ENCODE measurements at regions not wholly inside any gene's neighbourhood (a gene's known extent, or its start where the extent isn't known, plus 50 kb on each side); places are given as distances from the start of the nearest gene placed in this dataset.

- H3K4me1 ChIP-seq, result peaks cover 4% of the 10 kb centered on the region; the same call in 1 of the 2 replicates
- no peak overlapping the region for H3K4me3 ChIP-seq (ENCODE audit: low read depth, low read length)
- H3K27me3 ChIP-seq (replicated peaks; ENCODE audit: control insufficient read depth, insufficient read depth, low read length), result no peaks in the 10 kb centered on the region
- no TSS peak for BruUV-seq (replicated peaks)
- Mint-ChIP-seq H3K4me1 (ENCODE audit: low read depth, unreplicated experiment) (peaks cover 22% of the 10 kb centered on the region), H3K4me3 (ENCODE audit: unreplicated experiment) (no peak overlapping the region), H3K36me3 (ENCODE audit: insufficient read depth, unreplicated experiment) (no peaks in the 10 kb centered on the region), H3K9me3 (ENCODE audit: unreplicated experiment) (no peaks in the 10 kb centered on the region), H3K27ac (ENCODE audit: unreplicated experiment) (no peak overlapping the region), H3K27me3 (ENCODE audit: insufficient read depth, unreplicated experiment) (no peaks in the 10 kb centered on the region)
- POLR2A ChIA-PET, result no interaction called here
- no peak for TF ChIP-seq CTCF (IDR thresholded peaks at IDR 0.05; ENCODE audit: insufficient read depth in 1 of 2, low read depth in 1 of 2, low read length in 1 of 2, severe bottlenecking in 1 of 2, unreplicated experiment in 1 of 2)
- no peak for DNase-seq
- no peaks in the 10 kb centered on the region for H3K9me3 ChIP-seq
- CTCF ChIA-PET, result interaction anchor here (0.8 kb wide), 1 partner anchor 14 kb away, joined by 3 read pairs; no protein-coding TSS in a partner anchor
- intact Hi-C loops (cut with micrococcal nuclease; ENCODE audit: unreplicated experiment), result no loop called here
- no peaks in the 10 kb centered on the region for H3K36me3 ChIP-seq (ENCODE audit: control insufficient read depth, insufficient read depth, low read length)
Observed at GRCh38 chr15:35737441-35737840, 191.5 kb upstream of the DPH6 start.

GRCh38 chr15:35738370-35738769 lies 192.4 kb upstream of the DPH6 start:
- TF ChIP-seq CTCF (IDR thresholded peaks at IDR 0.05; ENCODE audit: insufficient read depth in 1 of 2, low read depth in 1 of 2, low read length in 1 of 2, severe bottlenecking in 1 of 2, unreplicated experiment in 1 of 2), result no peak
- Histone ChIP-seq H3K4me1 (peaks cover 4% of the 10 kb centered on the region; the same call in 1 of the 2 replicates), H3K36me3 (ENCODE audit: control insufficient read depth, insufficient read depth, low read length) (no peaks in the 10 kb centered on the region), H3K9me3 (no peaks in the 10 kb centered on the region), H3K27me3 (replicated peaks; ENCODE audit: control insufficient read depth, insufficient read depth, low read length) (no peaks in the 10 kb centered on the region), H3K4me3 (ENCODE audit: low read depth, low read length) (no peak overlapping the region)
- ChIA-PET POLR2A (no interaction called here), CTCF (no interaction called here)
- Mint-ChIP-seq H3K27me3 (ENCODE audit: insufficient read depth, unreplicated experiment) (no peaks in the 10 kb centered on the region), H3K4me3 (ENCODE audit: unreplicated experiment) (no peak overlapping the region), H3K27ac (ENCODE audit: unreplicated experiment) (no peak overlapping the region), H3K9me3 (ENCODE audit: unreplicated experiment) (peaks cover 8% of the 10 kb centered on the region), H3K36me3 (ENCODE audit: insufficient read depth, unreplicated experiment) (no peaks in the 10 kb centered on the region), H3K4me1 (ENCODE audit: low read depth, unreplicated experiment) (peaks cover 18% of the 10 kb centered on the region)
- no peak for DNase-seq
- intact Hi-C loops (cut with micrococcal nuclease; ENCODE audit: unreplicated experiment), result no loop called here
- no TSS peak for BruUV-seq (replicated peaks)

- no TSS peak for BruUV-seq (replicated peaks)
- no peak for TF ChIP-seq CTCF (IDR thresholded peaks at IDR 0.05; ENCODE audit: insufficient read depth in 1 of 2, low read depth in 1 of 2, low read length in 1 of 2, severe bottlenecking in 1 of 2, unreplicated experiment in 1 of 2)
- H3K9me3 ChIP-seq, result no peaks in the 10 kb centered on the region
- H3K27me3 ChIP-seq (replicated peaks; ENCODE audit: control insufficient read depth, insufficient read depth, low read length), result no peaks in the 10 kb centered on the region
- H3K4me1 Mint-ChIP-seq (ENCODE audit: low read depth, unreplicated experiment), result peaks cover 8% of the 10 kb centered on the region
- H3K4me3 ChIP-seq (ENCODE audit: low read depth, low read length), result no peak overlapping the region
- peaks cover 11% of the 10 kb centered on the region for H3K9me3 Mint-ChIP-seq (ENCODE audit: unreplicated experiment)
- H3K36me3 Mint-ChIP-seq (ENCODE audit: insufficient read depth, unreplicated experiment), result no peaks in the 10 kb centered on the region
- H3K4me3 Mint-ChIP-seq (ENCODE audit: unreplicated experiment), result no peak overlapping the region
- POLR2A ChIA-PET, result no interaction called here
- H3K36me3 ChIP-seq (ENCODE audit: control insufficient read depth, insufficient read depth, low read length), result no peaks in the 10 kb centered on the region
- CTCF ChIA-PET, result no interaction called here
- no peaks in the 10 kb centered on the region; the same call in 1 of the 2 replicates for H3K4me1 ChIP-seq
- DNase-seq, result no peak
- intact Hi-C loops (cut with micrococcal nuclease; ENCODE audit: unreplicated experiment), result no loop called here
- no peaks in the 10 kb centered on the region for H3K27me3 Mint-ChIP-seq (ENCODE audit: insufficient read depth, unreplicated experiment)
- no peak overlapping the region for H3K27ac Mint-ChIP-seq (ENCODE audit: unreplicated experiment)
Observed at GRCh38 chr15:35740761-35741160, 194.8 kb upstream of the DPH6 start.

Data from Caco-2 (cell line).